Activated CD4-positive, alpha-beta memory T cell treated with anti-CD3 and anti-CD28 coated beads for 36 hours (primary cell): ENCODE measurements at regions not wholly inside any gene's neighbourhood (a gene's known extent, or its start where the extent isn't known, plus 50 kb on each side); places are given as distances from the start of the nearest gene placed in this dataset.

Source experiments
- CTCF ChIA-PET: fragments of 350-600 bp; sonication (Branson Sonifier 250); formaldehyde crosslinking; loops from one replicate; lab custom pipeline; 2021; ENCODE audit warnings: antibody characterized with exemption, inconsistent platforms; lab: Charles Lee
- POLR2A ChIA-PET: fragments of 350-600 bp; sonication (Branson Sonifier 250); formaldehyde crosslinking; loops from one replicate; lab custom pipeline; 2021; ENCODE audit warnings: antibody characterized with exemption; lab: Charles Lee
- DNase-seq: peaks from one replicate; pipeline ENCODE4 v3.0.0-alpha.2; 2020
- H3K27ac Mint-ChIP-seq: one replicate; pipeline ENCODE4 v1.8.0; 2021; ENCODE audit warnings: mixed read lengths
- H3K27me3 Mint-ChIP-seq: one replicate; pipeline ENCODE4 v1.8.0; 2021; ENCODE audit warnings: mixed read lengths
- H3K36me3 Mint-ChIP-seq: one replicate; pipeline ENCODE4 v1.8.0; 2021; ENCODE audit warnings: mixed read lengths
- H3K4me1 Mint-ChIP-seq: one replicate; pipeline ENCODE4 v1.8.0; 2021; ENCODE audit warnings: low read depth, mixed read lengths
- H3K4me3 Mint-ChIP-seq: one replicate; pipeline ENCODE4 v1.8.0; 2021; ENCODE audit warnings: mild to moderate bottlenecking, mixed read lengths
- H3K9me3 Mint-ChIP-seq: one replicate; pipeline ENCODE4 v1.8.0; 2021; ENCODE audit warnings: mixed read lengths
- intact Hi-C: fragments of 100-400 bp; cut with micrococcal nuclease; formaldehyde crosslinking; loops from one replicate; pipeline ENCODE4 v1.15.1; 2023

- no peak for DNase-seq
- Mint-ChIP-seq H3K4me1 (no peaks in the 10 kb centered on the region), H3K36me3 (no peaks in the 10 kb centered on the region), H3K9me3 (no peaks in the 10 kb centered on the region), H3K4me3 (no peak overlapping the region), H3K27me3 (peaks cover 14% of the 10 kb centered on the region), H3K27ac (no peak overlapping the region)
- POLR2A ChIA-PET: no interaction called here
- intact Hi-C loops: no loop called here
- CTCF ChIA-PET: no interaction called here
Measured at GRCh38 chr4:184952522-184952921, 65.8 kb upstream of the HELT start.

- intact Hi-C loops: no loop called here
- Mint-ChIP-seq H3K27me3 (peaks cover 12% of the 10 kb centered on the region), H3K36me3 (no peaks in the 10 kb centered on the region), H3K9me3 (no peaks in the 10 kb centered on the region), H3K4me3 (no peak overlapping the region), H3K4me1 (no peaks in the 10 kb centered on the region), H3K27ac (no peak overlapping the region)
- CTCF ChIA-PET: no interaction called here
- POLR2A ChIA-PET: no interaction called here
- no peak for DNase-seq
Measured at GRCh38 chr4:184953421-184953945, 64.8 kb upstream of the HELT start.

GRCh38 chr4:184953971-184954370, 64.3 kb upstream of the HELT start:
- no peaks in the 10 kb centered on the region for H3K4me1 Mint-ChIP-seq
- H3K36me3 Mint-ChIP-seq: no peaks in the 10 kb centered on the region
- intact Hi-C loops: no loop called here
- no peaks in the 10 kb centered on the region for H3K9me3 Mint-ChIP-seq
- POLR2A ChIA-PET: no interaction called here
- no peak overlapping the region for H3K27ac Mint-ChIP-seq
- CTCF ChIA-PET: no interaction called here
- H3K27me3 Mint-ChIP-seq: peaks cover 9% of the 10 kb centered on the region
- no peak overlapping the region for H3K4me3 Mint-ChIP-seq
- DNase-seq: no peak

GRCh38 chr4:184954482-184954881, 63.8 kb upstream of the HELT start:
- Mint-ChIP-seq H3K36me3 (no peaks in the 10 kb centered on the region), H3K9me3 (no peaks in the 10 kb centered on the region)

GRCh38 chr4:184955116-184955515, 63.2 kb upstream of the HELT start:
- H3K9me3 Mint-ChIP-seq: no peaks in the 10 kb centered on the region
- H3K36me3 Mint-ChIP-seq: no peaks in the 10 kb centered on the region
- no peaks in the 10 kb centered on the region for H3K27me3 Mint-ChIP-seq
- H3K4me1 Mint-ChIP-seq: no peaks in the 10 kb centered on the region
- no peak overlapping the region for H3K27ac Mint-ChIP-seq
- intact Hi-C loops: no loop called here
- no peak overlapping the region for H3K4me3 Mint-ChIP-seq
- POLR2A ChIA-PET: no interaction called here
- CTCF ChIA-PET: no interaction called here
- no peak for DNase-seq

More at GRCh38 chr4:184954482-184954881, 63.8 kb upstream of the HELT start:
- CTCF ChIA-PET: no interaction called here
- POLR2A ChIA-PET: no interaction called here
- intact Hi-C loops: no loop called here
- Mint-ChIP-seq H3K27ac (no peak overlapping the region), H3K27me3 (peaks cover 5% of the 10 kb centered on the region), H3K4me3 (no peak overlapping the region), H3K4me1 (no peaks in the 10 kb centered on the region)
- no peak for DNase-seq

- no peak for DNase-seq
- H3K27me3 Mint-ChIP-seq: no peaks in the 10 kb centered on the region
- H3K36me3 Mint-ChIP-seq: no peaks in the 10 kb centered on the region
- no peaks in the 10 kb centered on the region for H3K4me1 Mint-ChIP-seq
- POLR2A ChIA-PET: no interaction called here
- CTCF ChIA-PET: no interaction called here
- intact Hi-C loops: no loop called here
- no peak overlapping the region for H3K27ac Mint-ChIP-seq
- H3K9me3 Mint-ChIP-seq: no peaks in the 10 kb centered on the region
- no peak overlapping the region for H3K4me3 Mint-ChIP-seq
Measured at GRCh38 chr4:184955636-184956035, 62.7 kb upstream of the HELT start.

GRCh38 chr4:184957446-184958115, 60.7 kb upstream of the HELT start:
- Mint-ChIP-seq H3K36me3 (no peaks in the 10 kb centered on the region), H3K4me1 (no peaks in the 10 kb centered on the region), H3K9me3 (no peaks in the 10 kb centered on the region), H3K27me3 (no peaks in the 10 kb centered on the region), H3K4me3 (no peak overlapping the region), H3K27ac (no peak overlapping the region)
- intact Hi-C loops: no loop called here
- ChIA-PET POLR2A (no interaction called here), CTCF (no interaction called here)
- no peak for DNase-seq

GRCh38 chr4:184958127-184958922, 60.0 kb upstream of the HELT start:
- no peaks in the 10 kb centered on the region for H3K9me3 Mint-ChIP-seq
- H3K4me3 Mint-ChIP-seq: no peak overlapping the region
- no peaks in the 10 kb centered on the region for H3K4me1 Mint-ChIP-seq
- DNase-seq: no peak
- ChIA-PET CTCF (no interaction called here), POLR2A (no interaction called here)
- no peak overlapping the region for H3K27ac Mint-ChIP-seq
- H3K36me3 Mint-ChIP-seq: no peaks in the 10 kb centered on the region
- H3K27me3 Mint-ChIP-seq: no peaks in the 10 kb centered on the region
- intact Hi-C loops: no loop called here

GRCh38 chr4:184958923-184959210, 59.4 kb upstream of the HELT start:
- H3K27me3 Mint-ChIP-seq: no peaks in the 10 kb centered on the region
- no peak overlapping the region for H3K4me3 Mint-ChIP-seq
- ChIA-PET POLR2A (no interaction called here), CTCF (no interaction called here)
- no peaks in the 10 kb centered on the region for H3K36me3 Mint-ChIP-seq
- H3K9me3 Mint-ChIP-seq: no peaks in the 10 kb centered on the region
- H3K4me1 Mint-ChIP-seq: no peaks in the 10 kb centered on the region
- H3K27ac Mint-ChIP-seq: no peak overlapping the region
- DNase-seq: no peak
- intact Hi-C loops: no loop called here

GRCh38 chr4:184959309-184959708, 59.0 kb upstream of the HELT start:
- H3K9me3 Mint-ChIP-seq: no peaks in the 10 kb centered on the region
- intact Hi-C loops: no loop called here

GRCh38 chr4:184959786-184960185, 58.5 kb upstream of the HELT start:
- Mint-ChIP-seq H3K4me3 (no peak overlapping the region), H3K36me3 (peaks cover 1% of the 10 kb centered on the region), H3K27me3 (no peaks in the 10 kb centered on the region), H3K4me1 (peaks cover under 1% of the 10 kb centered on the region), H3K27ac (no peak overlapping the region), H3K9me3 (peaks cover 1% of the 10 kb centered on the region)
- POLR2A ChIA-PET: no interaction called here
- no peak for DNase-seq
- intact Hi-C loops: no loop called here
- CTCF ChIA-PET: no interaction called here

More at GRCh38 chr4:184959309-184959708, 59.0 kb upstream of the HELT start:
- CTCF ChIA-PET: no interaction called here
- Mint-ChIP-seq H3K27me3 (no peaks in the 10 kb centered on the region), H3K4me3 (no peak overlapping the region), H3K36me3 (no peaks in the 10 kb centered on the region), H3K4me1 (no peaks in the 10 kb centered on the region), H3K27ac (no peak overlapping the region)
- no peak for DNase-seq
- POLR2A ChIA-PET: no interaction called here

GRCh38 chr4:184960505-184960971, 57.8 kb upstream of the HELT start:
- CTCF ChIA-PET: interaction anchor here (1.5 kb wide), 1 partner anchor 15 kb away, joined by 3 read pairs; no protein-coding TSS in a partner anchor

More at GRCh38 chr4:184960505-184960971, 57.8 kb upstream of the HELT start:
- Mint-ChIP-seq H3K9me3 (peaks cover 4% of the 10 kb centered on the region), H3K4me1 (peaks cover 4% of the 10 kb centered on the region), H3K36me3 (peaks cover 4% of the 10 kb centered on the region), H3K27ac (no peak overlapping the region), H3K4me3 (no peak overlapping the region), H3K27me3 (peaks cover 3% of the 10 kb centered on the region)
- DNase-seq: no peak
- intact Hi-C loops: no loop called here
- POLR2A ChIA-PET: no interaction called here
